ENCODE measurements at regions not wholly inside any gene's neighbourhood (a gene's known extent, or its start where the extent isn't known, plus 50 kb on each side); places are given as distances from the start of the nearest gene placed in this dataset.
"Not testable (repeated sequence)": the region's sequence is repeated elsewhere in the genome, so short reads cannot be mapped to it uniquely, and the experiment has no call there.

DNA sequence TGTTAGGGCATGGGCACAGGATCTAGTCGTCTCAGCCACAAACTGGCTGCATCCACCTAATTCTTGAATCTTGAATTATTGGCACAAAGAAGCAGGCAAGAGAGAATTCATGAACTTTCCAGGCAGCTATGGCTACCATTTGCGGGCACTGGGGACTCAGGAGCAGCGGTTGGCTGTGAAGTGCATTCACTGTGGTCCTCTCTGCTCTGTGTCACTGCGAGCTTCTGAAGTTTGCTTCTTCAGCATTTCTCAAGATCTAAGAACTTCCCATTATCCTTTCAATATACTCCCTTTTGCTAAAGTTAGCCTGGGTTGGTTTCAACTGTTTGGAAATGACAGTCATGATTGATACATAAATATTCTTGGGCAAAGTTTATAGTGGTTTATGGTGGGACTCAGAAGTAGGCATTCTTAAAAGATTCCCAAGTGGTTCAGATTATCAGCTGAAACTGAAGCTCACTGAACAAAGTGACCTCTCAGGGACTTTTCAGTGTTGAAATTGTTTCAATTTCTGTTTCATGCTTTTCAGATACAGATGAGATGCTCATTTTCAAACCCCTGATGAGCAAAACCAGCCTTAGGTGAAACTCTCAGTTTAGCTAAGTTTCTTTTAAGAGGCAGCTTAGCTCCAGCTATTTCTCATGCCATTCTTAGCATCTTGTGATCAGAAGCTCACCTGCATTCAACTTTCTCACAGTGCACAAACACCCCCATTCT is 1258.3 kb upstream of the GYPC start:
- Histone ChIP-seq H3K9me3 (replicated peaks) (no peaks in the 10 kb centered on the region), H3K4me3 (no peak overlapping the region), H3K27me3 (ENCODE audit: low read depth) (no peaks in the 10 kb centered on the region), H3K27ac (replicated peaks) (no peak overlapping the region), H3K4me1 (no peaks in the 10 kb centered on the region), H3K36me3 (no peaks in the 10 kb centered on the region)
- intact Hi-C loops (cut with micrococcal nuclease) = no loop called here
- no peak for DNase-seq
- TF ChIP-seq, protein P1, sequence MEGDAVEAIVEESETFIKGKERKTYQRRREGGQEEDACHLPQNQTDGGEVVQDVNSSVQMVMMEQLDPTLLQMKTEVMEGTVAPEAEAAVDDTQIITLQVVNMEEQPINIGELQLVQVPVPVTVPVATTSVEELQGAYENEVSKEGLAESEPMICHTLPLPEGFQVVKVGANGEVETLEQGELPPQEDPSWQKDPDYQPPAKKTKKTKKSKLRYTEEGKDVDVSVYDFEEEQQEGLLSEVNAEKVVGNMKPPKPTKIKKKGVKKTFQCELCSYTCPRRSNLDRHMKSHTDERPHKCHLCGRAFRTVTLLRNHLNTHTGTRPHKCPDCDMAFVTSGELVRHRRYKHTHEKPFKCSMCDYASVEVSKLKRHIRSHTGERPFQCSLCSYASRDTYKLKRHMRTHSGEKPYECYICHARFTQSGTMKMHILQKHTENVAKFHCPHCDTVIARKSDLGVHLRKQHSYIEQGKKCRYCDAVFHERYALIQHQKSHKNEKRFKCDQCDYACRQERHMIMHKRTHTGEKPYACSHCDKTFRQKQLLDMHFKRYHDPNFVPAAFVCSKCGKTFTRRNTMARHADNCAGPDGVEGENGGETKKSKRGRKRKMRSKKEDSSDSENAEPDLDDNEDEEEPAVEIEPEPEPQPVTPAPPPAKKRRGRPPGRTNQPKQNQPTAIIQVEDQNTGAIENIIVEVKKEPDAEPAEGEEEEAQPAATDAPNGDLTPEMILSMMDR (IDR thresholded peaks at IDR 0.05; ENCODE audit: borderline replicate concordance) = no peak

DNA sequence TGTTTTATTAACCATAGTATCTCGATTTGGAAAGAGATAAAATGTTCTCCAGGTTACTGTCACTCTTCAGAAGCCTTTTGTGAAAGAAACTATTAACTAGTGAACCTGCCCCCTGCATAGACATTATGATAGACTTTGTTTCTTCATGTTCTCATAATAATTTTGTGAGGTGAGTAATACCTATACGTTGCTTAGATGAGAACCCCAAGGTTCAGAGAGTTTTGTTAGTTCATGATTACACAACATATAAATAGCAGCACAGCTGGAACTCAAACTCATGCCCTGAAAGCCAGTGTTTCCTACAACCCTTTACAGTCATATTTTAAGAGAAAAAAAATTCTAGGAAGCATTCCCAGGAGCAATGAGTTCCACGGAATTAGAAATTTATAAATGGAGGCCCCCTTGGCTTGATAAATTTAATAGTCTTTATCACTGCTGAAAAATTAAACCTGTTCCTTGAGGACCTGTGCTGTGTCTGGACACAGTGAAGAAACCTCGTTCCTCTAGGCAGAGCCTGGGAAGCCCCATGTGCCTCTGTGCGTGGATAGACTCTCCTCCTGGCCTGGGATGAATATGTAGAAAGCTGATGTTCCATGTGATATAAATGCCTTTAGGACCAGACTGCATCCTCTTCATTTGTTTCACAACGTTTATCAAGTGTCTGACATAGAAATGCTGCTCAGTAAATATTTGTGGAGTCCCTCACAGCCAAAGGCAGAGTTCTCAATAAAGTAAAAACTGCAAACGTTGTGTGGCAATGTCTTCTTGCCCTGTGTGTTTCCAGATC is 1257.0 kb upstream of the GYPC start:
- Histone ChIP-seq H3K27ac (replicated peaks) (no peak overlapping the region), H3K9me3 (replicated peaks) (no peaks in the 10 kb centered on the region), H3K4me3 (no peak overlapping the region), H3K27me3 (ENCODE audit: low read depth) (no peaks in the 10 kb centered on the region), H3K4me1 (no peaks in the 10 kb centered on the region), H3K36me3 (no peaks in the 10 kb centered on the region)
- TF ChIP-seq, protein P1 (IDR thresholded peaks at IDR 0.05; ENCODE audit: borderline replicate concordance) = no peak
- intact Hi-C loops (cut with micrococcal nuclease) = no loop called here
- DNase-seq = no peak

DNA sequence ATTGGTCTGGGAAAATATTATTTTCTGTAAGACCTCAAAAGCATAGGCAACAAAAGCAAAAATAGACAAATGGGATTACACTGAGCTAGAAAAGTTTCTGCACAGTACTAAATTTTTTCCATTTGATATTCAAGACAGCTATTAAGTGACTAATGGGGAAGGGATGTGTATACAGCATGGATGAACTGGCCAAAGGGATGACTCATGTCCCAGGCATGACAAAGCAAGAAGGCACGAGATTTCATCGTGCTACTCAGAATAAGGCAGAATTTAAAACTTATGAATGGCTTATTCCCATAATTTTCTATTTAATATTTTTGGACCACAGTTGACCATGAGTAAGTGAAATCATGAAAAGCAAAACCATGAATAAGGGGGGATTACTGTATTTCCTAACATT is 1250.1 kb upstream of the GYPC start:
- intact Hi-C loops (cut with micrococcal nuclease) = no loop called here
- Histone ChIP-seq H3K4me1 (no peaks in the 10 kb centered on the region), H3K27ac (replicated peaks) (no peak overlapping the region), H3K36me3 (no peaks in the 10 kb centered on the region), H3K9me3 (replicated peaks) (no peaks in the 10 kb centered on the region), H3K4me3 (no peak overlapping the region), H3K27me3 (ENCODE audit: low read depth) (no peaks in the 10 kb centered on the region)
- no peak for DNase-seq
- TF ChIP-seq, protein P1 (IDR thresholded peaks at IDR 0.05; ENCODE audit: borderline replicate concordance) = no peak

DNA sequence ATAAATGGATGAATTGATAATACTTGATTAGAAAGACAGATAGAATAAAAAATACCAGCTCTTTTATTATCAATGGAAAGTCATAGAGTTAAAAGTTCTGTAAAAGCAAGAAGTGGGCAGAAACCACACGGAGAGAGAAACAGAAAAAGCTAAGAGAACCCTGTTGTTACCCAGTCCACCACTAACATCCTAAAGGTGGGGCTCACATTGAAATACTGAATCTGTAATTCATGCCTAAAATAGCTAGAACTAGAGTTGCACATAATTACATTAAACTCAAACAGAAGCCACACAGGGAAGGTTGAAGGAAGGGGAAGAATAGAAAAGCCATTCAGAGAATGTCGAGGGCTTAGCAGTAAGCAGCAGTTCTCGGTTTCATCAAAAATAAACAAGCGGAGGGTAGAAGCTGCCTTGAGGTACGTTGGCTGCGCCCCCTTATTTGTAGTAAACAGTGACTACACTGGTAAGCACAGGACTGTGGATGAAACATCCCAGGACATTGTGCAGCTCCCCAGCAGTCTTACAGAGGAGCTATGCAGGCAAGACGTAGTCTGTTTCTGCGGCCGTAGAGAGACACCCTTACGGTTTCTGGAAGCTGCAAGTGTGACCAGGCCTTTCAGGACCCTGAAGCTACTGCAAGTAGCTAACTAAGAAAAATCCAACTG is 1247.0 kb upstream of the GYPC start:
- H3K4me3 ChIP-seq = no peak overlapping the region
- DNase-seq = no peak
- H3K9me3 ChIP-seq (replicated peaks) = no peaks in the 10 kb centered on the region
- TF ChIP-seq, protein P1 (IDR thresholded peaks at IDR 0.05; ENCODE audit: borderline replicate concordance) = no peak
- no peaks in the 10 kb centered on the region for H3K36me3 ChIP-seq
- no peaks in the 10 kb centered on the region for H3K4me1 ChIP-seq
- intact Hi-C loops (cut with micrococcal nuclease) = no loop called here
- no peak overlapping the region for H3K27ac ChIP-seq (replicated peaks)
- H3K27me3 ChIP-seq (ENCODE audit: low read depth) = no peaks in the 10 kb centered on the region

DNA sequence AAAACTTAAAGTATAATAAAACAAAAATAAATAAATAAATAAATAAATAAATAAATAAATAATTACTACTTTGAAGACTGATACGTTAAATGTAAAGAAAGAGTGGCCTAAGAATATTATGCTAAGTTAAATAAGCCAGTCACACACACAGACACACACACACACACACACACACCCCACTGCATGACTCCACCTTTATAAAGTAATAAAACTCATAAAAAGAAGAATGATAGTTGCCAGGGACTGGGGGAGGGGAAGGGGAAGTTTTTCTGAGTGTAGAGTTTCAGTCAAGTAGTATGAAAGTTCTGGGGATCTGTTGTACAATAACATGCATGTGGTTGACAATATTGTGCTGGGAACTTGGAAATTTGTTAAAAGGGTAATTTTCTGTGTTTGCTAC is 1237.5 kb upstream of the GYPC start:
- intact Hi-C loops (cut with micrococcal nuclease) = no loop called here
- Histone ChIP-seq H3K27me3 (ENCODE audit: low read depth) (no peaks in the 10 kb centered on the region), H3K27ac (replicated peaks) (no peak overlapping the region), H3K4me3 (no peak overlapping the region), H3K4me1 (no peaks in the 10 kb centered on the region), H3K9me3 (replicated peaks) (peaks cover 6% of the 10 kb centered on the region), H3K36me3 (no peaks in the 10 kb centered on the region)
- TF ChIP-seq, protein P1 (IDR thresholded peaks at IDR 0.05; ENCODE audit: borderline replicate concordance) = no peak
- DNase-seq = no peak

DNA sequence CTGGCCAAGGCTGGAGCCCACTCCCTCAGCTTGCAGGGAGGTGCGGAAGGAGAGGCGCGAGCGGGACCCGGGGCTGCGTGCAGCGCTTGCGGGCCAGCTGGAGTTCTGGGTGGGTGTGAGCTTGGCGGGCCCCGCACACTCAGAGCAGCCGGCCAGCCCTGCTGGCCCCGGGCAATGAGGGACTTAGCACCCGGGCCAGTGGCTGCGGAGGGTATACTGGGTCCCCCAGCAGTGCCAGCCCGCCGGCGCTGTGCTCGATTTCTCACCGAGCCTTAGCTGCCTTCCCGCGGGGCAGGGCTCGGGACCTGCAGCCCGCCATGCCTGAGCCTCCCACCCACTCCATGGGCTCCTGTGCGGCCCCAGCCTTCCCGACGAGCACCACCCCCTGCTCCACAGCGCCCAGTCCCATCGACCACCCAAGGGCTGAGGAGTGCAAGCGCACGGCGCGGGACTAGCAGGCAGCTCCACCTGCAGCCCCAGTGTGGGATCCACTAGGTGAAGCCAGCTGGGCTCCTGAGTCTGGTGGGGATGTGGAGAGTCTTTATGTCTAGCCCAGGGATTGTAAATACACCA is 1233.7 kb upstream of the GYPC start:
- H3K4me1 ChIP-seq; H3K27me3 ChIP-seq (ENCODE audit: low read depth); intact Hi-C loops (cut with micrococcal nuclease); DNase-seq; H3K9me3 ChIP-seq (replicated peaks); H3K4me3 ChIP-seq; H3K27ac ChIP-seq (replicated peaks); H3K36me3 ChIP-seq: not testable (repeated sequence)

Data from left ventricle myocardium inferior (tissue), 1 donor.